Astrocyte of the spinal cord (primary cell): ENCODE measurements at regions not wholly inside any gene's neighbourhood (a gene's known extent, or its start where the extent isn't known, plus 50 kb on each side); places are given as distances from the start of the nearest gene placed in this dataset.

ENCODE experiments used
- DNase-seq: peaks from one replicate; pipeline ENCODE4 v3.0.0; 2011; ENCODE audit warnings: low read depth, low spot score
- H3K4me3 ChIP-seq: 2 replicates; pipeline ENCODE4 v1.5.1; 2011; ENCODE audit warnings: low read depth, mild to moderate bottlenecking, low read length, moderate library complexity
- in situ Hi-C: cut with HindIII; loops from 2 replicates; pipeline ENCODE4 v1.10.0; 2017; ENCODE audit warnings: low sequenced_read_pairs
- TF ChIP-seq, protein P1 (sequence below): IDR thresholded peaks from 2 replicates; pipeline ENCODE4 v1.5.1; 2012; ENCODE audit warnings: low read depth, mild to moderate bottlenecking, low read length, inconsistent platforms

DNA sequence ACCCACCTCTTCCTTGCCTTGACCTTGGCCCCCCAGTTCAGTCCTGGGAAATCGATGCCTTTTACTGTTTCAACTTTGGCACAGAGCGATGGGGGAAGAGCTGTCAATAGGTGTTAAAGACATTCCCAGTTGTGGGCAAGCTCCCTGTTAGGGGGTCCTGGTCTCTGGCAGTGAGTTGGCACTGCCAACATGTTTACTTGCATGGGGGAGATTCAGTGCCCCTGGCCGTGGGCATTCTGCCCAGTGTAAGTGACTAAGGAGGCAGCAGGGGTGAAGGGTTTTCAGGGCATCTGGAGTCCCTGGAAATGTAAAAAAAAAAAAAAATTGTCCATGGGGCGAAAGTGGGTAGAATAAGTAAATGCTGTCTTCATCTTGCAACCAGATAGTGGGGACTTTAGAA lies 407.0 kb downstream of the PTPRU start:
- in situ Hi-C loops: no loop called here
- H3K4me3 ChIP-seq: no peak overlapping the region
- TF ChIP-seq, protein P1, sequence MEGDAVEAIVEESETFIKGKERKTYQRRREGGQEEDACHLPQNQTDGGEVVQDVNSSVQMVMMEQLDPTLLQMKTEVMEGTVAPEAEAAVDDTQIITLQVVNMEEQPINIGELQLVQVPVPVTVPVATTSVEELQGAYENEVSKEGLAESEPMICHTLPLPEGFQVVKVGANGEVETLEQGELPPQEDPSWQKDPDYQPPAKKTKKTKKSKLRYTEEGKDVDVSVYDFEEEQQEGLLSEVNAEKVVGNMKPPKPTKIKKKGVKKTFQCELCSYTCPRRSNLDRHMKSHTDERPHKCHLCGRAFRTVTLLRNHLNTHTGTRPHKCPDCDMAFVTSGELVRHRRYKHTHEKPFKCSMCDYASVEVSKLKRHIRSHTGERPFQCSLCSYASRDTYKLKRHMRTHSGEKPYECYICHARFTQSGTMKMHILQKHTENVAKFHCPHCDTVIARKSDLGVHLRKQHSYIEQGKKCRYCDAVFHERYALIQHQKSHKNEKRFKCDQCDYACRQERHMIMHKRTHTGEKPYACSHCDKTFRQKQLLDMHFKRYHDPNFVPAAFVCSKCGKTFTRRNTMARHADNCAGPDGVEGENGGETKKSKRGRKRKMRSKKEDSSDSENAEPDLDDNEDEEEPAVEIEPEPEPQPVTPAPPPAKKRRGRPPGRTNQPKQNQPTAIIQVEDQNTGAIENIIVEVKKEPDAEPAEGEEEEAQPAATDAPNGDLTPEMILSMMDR: no peak
- DNase-seq: no peak

DNA sequence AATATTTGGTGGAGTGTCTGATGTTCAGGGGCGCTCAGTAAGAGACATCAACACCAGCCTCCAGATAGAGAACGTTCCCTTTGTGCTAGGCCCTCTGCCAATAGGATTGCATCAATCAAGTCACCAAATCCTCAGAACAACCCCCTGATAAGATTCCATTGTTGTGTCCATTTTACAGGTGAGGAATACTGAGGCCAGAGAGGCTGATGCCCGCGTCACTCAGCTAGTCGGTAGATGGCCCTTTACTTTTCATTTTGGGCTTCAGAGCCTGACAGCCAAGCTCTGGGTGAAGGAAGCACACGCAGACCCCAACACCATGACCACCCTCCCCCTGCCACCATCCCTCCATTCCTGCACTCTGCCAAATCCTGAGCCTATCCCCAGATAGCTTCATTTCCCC lies 406.2 kb downstream of the PTPRU start:
- DNase-seq: no peak
- TF ChIP-seq, protein P1: no peak
- H3K4me3 ChIP-seq: no peak overlapping the region
- in situ Hi-C loops: no loop called here

DNA sequence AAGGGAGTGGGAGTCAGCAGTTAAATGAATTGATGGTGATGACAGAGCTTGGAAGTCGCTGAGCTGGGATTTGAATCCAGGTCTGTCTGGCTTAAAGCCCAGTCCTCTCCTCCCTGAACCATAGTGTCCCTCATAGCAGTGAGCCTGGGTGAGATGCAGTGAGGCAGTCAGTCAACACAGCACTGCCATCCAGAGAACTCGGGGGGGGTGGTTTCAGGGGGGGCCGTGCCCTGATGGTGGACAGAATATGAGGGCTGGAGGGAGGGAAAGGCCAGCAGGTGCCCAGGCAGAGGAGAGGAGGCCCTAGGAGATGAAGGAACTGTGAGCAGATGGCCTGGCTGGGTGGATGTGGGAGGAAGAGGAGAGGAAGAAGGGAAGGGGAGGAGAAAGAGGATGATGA lies 405.6 kb downstream of the PTPRU start:
- DNase-seq: no peak
- TF ChIP-seq, protein P1: no peak
- in situ Hi-C loops: no loop called here
- no peak overlapping the region for H3K4me3 ChIP-seq

DNA sequence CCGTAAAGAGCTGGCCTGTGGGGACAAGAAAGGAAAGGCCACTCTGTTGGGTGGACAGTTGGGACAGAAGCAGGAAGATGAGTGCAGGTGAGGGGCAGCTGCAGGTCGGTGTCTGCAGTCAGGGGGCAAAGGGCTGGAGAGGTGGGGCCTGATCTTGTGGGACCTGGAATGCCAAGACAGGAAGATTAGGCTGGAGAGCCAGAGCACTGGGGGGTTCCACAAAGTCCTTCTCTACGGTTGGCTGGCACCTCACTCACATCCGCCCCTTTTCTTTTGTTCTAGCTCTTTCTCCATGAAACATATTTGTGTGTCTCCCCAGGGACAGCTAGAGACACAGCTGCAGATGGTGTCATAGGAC lies 404.1 kb downstream of the PTPRU start:
- in situ Hi-C loops: no loop called here

DNA sequence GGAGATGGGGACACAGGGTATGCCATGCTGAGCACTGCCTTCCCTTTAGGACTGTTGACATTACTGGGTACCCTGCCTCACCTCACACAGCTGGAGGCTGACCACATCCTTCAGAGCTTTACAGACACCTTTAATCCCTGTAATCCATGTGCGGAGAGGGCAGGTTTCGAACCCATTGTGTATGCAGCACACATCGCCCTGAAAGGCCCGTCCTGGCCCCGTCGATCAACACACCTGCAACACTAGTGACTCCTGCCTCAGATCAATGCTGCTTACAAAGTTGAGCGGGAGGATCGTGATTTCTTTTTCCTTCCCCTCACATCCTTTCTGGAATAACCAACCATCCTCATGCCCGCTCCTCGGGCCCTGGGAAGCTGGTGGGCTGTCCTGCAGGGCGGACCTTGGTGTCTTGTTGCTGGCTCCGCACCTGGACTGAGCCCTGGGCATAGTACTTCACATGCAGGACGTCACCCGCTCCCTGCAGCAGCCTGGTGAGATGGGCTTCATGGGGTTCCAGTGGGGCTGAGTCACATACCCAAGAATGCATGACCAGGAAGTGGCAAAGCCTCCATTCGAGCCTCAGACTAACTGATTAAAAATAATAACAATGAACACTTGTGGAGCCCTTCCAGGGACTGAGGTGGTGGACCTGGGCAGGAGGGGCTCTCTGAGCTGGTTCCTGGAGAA lies 403.6 kb downstream of the PTPRU start:
- in situ Hi-C loops: no loop called here
- no peak overlapping the region for H3K4me3 ChIP-seq
- TF ChIP-seq, protein P1: no peak
- DNase-seq: peak; percentile 87

More for the DNA sequence above, 404.1 kb downstream of the PTPRU start:
- no peak for DNase-seq
- no peak overlapping the region for H3K4me3 ChIP-seq
- TF ChIP-seq, protein P1: no peak

DNA sequence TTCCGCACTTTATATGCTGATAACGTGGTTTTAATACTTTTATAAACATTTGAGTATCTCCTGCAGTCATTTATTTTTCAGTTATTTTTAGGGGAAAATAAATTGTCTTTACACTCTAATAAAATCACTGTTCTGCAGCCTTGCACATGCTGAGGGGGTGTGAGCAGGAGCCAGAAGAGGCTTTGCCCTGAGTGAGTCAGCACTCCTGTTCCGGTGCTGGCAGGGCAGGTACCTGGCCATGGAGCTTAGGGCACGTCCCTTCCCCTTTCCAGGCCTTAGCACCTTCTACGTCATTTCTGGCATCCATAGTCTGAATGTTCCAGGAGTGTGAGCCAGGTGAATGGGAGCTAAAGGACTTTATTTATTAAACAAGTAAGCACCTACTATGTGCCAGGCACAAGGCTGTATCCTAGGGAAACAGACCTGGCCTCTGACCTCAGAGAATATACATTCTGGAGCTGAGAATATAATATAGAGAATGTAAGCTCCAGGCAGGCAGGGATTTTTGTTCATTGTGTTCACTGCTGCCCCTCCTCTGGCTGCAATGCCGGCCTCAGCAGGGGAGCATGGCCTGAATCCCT lies 402.9 kb downstream of the PTPRU start:
- no peak overlapping the region for H3K4me3 ChIP-seq
- no peak for DNase-seq
- TF ChIP-seq, protein P1: no peak
- in situ Hi-C loops: no loop called here
